ENCODE measurements at regions not wholly inside any gene's neighbourhood (a gene's known extent, or its start where the extent isn't known, plus 50 kb on each side); places are given as distances from the start of the nearest gene placed in this dataset.

- TF ChIP-seq CTCF (conservative IDR thresholded peaks at IDR 0.05 in 1 of 2, IDR thresholded peaks at IDR 0.05 in 1 of 2; ENCODE audit: low read depth in 1 of 2, low read length in 2 of 2) = no peak
- no peak for TF ChIP-seq EZH2 (IDR thresholded peaks at IDR 0.05; ENCODE audit: low read length, missing control alignments)
These were observed 326.7 kb upstream of the RGS18 start for GRCh38 chr1:191831572-191831971.

Data from fibroblast of lung (primary cell).